ENCODE measurements at regions not wholly inside any gene's neighbourhood (a gene's known extent, or its start where the extent isn't known, plus 50 kb on each side); places are given as distances from the start of the nearest gene placed in this dataset.

DNA sequence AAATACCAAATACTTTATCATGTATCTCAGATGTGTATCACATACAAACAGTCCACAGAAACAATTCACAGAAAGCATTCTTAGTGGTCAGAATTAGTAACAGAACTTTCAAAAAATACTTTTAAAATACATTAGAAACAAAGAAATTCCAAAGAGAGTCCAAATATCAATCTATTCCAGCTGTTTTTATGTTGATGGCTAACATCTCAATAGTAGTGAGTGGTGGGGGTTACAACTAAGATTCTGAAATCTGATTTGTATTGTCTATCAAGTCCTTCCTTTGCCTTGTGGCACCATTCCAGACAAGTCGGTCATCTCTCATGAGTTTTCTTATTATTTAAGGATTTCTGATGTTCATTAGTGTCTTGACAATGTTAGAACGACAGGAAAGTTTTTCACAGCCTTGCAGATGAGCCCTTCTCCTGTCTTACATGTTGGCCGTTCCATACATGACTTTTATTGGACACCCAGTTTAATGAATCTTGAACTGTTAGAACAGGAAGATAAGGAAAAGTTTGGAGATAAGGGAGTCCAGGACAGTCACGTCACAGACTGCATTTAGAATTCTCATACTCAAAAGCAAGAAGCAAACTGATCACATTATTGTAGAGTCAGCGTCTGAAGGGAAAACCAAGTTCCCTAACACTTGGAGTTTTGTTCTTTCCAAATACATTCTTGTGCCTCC is 410.3 kb downstream of the PID1 start:
- DNase-seq: no peak

DNA sequence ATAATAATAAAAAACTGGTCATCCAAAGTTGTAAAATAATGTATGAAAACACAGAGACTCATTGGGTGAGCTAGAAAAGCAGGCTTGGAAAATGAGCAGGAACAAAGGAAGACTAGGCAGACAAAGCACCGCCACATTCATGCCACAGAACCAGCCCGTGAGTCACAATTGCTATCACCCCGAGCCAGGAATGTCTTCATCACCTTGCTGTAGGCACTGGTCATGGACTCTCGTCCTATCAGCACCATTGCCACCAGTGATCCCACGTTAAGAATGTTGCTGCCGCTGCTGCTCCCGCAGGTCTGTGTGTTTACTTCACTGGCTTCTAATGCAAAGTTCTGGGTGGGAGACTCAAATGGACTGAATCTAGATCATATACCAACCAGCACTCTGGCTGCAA is 417.9 kb downstream of the PID1 start:
- no peak for DNase-seq

DNA sequence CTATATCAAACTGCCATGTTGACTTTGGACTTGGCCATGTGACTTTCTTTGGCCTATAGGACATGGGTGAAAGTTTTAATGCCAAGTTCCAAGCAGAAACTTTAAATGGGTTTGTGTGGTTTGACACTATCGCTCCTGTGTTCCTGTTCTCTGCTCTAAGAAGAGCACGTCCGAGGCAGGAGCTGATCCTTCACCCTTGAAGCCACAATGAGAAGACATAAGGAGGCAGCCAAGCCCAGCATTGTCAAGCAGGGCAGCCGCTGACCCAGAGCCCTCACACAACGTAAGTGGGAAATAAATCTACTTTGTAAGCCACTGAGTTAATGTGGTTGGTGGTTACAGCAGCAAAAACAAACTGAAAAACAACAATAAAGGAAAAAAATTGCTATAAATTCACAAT is 422.4 kb downstream of the PID1 start:
- no peak for DNase-seq

DNA sequence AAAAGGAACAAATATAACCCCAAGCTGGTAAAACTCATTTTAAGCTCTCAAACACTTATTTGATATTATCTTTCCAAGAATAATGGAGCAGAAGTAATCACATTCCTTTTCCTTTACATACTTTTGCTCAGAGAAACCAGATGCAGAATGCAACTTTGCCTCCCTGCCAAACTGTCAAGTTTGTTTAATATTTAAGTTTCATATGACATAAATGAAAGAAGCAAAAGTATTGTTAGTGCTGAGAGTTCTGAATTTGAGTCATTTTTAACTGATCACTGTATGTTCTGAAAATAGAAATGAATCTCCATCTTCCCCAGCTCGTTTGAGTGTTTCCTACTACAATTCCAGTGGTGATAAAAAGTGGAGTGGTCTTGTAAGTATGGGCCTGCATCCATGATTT is 423.4 kb downstream of the PID1 start:
- DNase-seq: no peak

DNA sequence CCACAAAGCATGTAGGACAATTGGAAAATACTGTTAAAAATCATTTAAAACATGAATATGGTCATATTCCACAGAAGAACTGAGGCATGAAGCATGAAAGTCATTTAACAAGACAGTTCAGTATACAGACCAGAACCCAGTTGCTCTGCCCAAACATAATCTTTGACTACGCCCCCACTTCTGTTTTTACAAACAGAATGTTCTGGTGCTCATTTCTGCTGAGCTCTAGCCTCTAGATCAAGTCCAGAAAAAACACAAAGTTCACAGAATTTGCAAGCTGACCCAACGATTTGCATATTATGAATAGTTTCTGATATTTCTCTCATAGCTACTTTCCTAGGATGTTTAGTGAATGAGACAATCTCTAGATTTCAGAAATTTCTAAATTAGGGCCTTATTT is 424.9 kb downstream of the PID1 start:
- no peak for DNase-seq

DNA sequence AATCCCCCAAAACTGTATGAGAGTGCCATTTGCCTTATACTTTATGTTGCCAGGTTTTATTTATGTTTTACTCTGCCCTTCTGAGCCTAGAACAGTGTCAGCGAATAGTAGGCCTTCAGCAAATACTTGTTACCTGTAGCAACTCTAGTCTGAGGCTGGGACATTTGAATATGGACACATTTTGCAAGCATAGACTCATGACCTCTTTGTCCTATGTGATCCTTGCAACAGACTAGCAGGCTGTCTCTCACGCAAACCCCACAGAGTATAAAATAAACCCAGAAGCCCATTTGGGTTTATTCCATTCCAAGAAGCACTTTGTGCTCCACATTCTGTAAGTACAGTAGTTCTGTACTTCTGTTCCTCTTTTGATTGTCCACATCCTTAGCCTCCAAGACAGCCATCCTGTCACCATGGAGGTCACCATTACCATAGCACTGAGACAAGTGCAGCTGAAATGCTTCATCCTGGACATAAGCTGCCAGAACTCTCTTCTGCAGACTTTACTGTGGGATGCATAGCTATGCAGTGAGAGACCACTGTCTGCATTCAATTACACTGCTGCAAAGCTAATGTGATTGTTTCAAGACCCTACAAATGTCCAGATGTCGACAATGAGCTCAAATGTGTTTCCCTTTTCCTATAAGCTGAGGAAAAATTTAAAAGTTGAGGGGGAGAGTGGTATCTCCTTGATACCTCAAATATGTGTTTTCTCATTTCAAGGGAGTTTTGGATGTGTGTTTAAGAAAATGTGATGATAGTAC is 425.7 kb downstream of the PID1 start:
- no peak for DNase-seq

DNA sequence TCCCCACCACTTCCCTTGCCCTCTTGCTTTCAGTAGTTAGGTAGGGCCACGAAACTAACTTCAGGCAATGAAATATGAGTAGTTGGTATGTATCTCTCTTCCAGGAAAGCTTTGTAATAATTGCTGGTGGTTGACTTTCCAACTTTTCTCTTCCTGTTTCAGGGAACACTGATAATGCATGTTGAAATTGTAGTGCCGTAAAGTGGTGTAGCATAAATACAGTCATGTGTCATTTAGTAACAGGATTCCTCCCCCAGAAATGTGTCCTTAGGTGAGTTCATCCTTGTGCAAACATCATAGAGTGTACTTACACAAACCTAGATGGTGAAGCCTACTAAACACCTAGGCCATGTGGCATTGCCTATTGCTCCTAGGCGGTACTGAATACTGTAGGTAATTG is 429.2 kb downstream of the PID1 start:
- no peak for DNase-seq

DNA sequence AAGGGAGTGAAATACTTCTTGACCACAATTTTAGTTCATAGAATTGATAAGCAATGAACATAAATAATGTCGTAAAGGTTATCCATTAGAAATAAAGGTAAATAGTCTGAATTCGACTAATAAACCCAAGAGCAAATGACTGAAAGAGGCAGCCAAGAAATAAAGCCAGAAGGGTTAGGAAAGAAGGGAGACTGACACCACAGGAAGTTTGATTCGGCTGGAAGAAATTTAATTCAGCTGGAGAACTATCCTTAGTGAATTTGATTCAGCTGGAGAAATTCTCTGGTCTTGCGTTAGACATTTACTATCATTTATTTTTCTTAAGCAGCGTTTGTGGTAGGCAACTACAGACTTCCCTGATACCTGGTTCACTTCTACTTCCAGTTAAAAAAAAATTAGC is 429.6 kb downstream of the PID1 start:
- no peak for DNase-seq

DNA sequence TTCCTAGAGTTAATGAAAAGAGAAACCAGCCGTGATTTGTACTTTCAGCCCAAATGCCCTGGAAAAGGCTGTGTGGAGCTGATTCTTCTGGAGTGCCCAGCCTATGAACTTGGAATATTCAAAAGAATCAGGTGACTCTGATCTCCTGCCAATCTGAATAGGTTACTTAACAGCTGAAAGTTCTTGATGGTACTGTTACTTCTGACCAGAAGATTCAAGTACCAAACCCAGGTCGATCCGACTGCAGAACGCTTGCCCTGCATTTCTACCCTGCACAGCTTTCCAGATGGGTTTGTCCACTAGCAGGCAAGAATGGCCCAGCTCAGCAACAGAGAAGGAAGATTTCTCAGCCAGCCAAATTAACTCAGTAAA is 430.4 kb downstream of the PID1 start:
- DNase-seq: no peak

DNA sequence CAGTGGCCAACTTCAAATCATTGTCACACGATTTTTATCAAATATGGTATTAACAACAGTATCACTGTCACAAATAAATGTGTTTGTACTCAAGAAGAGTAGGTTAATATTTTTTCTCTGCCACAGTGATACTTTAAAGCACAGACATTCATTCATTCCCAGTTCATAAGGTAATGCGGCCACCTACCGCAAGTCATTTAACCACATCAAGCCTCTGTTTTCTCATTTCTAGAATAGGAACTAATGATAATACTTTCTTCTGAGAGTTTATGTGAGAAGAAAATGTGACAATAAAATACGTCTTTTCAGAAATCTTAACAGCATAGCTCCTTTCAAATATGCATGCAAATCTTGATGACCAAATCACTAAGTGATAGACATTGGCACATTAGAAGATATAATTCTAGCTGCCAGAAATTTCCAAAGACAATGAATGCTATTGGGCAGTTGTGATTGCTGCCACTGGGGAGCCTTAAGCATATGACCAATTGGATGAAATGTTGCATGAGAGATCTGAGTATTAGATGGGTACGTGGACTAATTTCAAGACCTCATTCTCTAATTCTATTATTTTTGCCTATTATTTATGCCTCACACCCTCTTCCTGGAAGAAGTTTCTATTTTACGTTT is 430.9 kb downstream of the PID1 start:
- no peak for DNase-seq

DNA sequence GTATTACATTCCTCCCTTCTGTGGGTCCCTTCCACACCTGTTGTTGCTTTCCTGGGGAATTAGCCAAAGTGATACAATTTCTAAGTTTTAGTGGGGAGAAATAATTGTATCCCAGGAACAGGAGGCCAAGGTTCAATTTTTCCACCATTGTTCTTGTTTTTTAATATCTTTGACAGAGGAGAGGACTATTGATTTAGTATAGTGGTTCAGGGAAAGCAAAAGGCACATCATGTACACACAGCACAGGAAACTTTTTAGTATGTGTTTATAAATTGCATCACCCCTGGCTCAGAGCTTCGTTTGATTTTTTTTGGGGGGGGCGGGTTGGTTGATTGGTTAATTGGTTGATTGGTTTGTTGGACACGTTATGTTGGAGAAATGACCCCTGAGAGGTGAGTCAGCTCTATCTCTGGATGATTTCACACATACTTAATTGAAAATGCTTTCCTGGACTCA is 431.6 kb downstream of the PID1 start:
- no peak for DNase-seq

DNA sequence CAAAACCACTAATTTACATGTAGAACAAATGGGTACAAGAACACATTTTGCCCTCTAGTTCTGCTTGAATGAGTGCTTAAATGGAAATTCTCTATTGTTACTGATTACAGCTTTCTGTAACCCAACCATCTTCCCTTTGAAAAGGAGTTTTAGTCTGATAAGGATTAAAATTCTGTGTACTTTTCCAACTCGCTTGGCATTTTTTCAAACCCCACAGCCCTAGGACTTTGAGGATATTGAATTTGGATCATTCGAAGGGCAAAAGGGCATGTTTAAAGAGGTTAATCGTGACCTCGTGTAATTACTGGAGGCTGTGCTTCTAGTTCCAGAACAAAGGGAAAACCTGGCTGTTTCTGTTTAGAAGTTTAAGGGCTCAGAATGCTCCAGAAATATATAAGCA is 432.3 kb downstream of the PID1 start:
- no peak for DNase-seq

DNA sequence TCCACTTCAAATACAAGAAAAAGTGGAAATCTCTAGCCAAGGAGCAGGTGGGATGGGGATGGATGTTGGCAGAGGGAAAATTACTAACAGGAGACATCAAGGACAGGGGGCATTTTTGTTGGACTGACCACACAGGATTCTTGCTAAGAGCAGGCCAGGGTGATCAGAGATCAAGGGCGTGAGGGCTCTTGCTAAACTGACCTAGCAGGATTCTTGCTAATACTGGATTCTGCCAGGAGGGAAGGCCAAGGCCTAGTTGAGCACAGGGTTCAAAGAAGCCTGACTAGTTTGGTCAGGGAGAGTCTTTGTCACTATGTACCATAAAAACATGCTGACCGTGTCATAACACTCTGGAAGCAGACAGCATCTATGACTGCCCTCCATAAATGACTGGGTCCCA is 442.7 kb downstream of the PID1 start:
- DNase-seq: no peak

DNA sequence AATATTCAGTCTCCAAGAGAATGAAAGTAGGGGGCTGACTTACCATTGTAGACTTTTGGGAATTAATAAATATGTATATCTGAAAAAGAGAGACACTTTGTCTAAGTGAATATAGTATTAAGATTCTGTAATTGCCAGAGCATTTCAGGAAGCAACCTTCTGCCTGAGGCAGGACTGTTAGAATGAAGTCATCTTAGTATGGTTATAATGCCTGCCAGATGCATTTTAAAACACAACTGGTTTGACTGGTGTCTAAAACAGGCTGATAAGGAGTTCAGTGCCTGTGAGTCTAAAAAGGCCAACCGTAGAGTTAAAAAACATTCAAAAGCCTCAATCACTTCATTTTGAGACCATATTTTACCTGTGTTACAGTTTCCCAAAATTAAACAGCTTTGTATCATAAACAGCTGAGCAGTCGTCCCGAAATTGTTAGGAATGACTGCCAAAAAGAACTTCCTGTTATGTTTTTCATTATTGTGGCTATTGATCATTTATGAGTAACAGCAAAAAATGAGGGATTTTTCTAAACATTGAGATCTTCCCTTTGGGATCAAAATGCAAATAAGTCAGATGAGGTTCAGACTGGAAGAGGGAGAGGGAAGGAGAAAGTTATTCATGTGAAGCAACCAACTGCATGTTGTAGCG is 443.9 kb downstream of the PID1 start:
- no peak for DNase-seq

DNA sequence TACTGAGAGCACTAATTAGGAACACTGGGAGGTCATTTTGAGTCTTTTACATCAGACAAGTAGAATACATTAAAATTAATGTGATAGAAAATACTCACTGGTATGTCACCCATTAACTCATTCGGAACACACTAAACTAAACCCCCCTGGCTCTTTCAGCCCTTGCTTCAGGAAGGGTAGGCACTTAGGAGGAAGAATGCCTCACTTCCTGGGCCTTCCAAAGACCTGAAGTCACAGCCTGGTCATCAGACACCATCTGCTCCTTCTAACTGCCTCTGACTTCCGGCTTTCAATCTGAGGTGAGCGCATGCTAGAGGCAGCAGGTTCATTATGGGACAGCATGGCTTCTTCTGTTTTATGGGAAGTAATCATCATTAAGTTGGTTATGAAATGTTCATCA is 451.4 kb downstream of the PID1 start:
- DNase-seq: no peak

DNA sequence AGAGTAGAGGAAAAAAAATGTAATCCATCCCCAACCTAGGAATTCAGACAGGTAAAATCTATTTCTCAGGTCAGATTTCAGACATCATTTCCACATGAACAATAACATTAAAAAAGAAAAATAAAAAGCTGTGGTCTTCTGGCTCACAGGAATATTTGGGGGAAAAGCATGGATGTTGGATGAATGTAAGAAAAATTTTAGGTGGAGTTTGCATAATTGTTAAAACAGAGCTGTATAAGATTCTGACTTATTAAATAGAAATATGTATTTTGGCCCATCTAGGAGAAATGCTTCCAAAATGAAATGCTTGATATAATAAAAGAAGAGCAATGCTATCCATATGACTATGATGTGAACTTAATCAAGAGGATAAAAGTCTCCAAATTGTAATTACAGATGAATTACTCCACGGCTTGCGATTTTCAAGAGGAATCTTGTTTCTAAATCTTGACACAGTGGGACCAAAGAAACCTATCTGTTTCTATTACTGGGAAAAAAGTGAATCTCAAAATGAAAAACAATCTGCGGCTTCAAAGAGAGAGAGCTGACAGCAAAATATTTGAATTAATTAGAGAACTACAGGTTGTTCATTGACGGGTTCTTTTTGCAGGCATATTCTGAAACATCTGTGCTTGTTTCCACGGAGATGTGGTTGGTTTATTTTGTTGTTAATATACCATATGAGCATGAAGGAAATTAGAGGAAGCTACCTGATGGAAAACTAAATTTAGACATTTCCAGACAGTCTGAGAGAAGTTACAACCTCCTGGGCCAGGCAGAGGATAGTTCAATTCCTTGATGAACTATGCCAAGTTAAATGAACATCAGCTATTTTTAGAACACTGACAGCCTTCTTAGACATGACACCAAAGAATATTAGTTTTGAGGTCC is 468.7 kb downstream of the PID1 start:
- DNase-seq: no peak

DNA sequence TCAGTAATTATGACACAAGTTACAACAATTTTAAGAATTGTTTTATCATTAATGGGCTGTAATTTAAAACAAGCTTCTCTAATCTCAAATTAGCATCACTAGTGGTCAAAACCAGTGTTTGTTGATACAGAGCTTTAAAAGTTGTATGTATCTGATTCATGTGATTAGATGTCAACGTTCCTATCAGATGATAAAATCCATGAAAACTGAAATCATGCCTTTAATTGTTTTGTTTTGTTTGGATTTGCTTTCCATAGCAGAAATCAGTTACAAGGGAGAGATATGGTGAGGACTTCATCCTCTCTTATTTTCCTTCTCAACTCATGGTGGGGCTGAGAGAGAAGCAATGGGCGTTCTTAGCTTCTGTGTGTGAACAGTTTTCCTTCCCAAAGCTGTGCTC is 469.6 kb downstream of the PID1 start:
- no peak for DNase-seq

DNA sequence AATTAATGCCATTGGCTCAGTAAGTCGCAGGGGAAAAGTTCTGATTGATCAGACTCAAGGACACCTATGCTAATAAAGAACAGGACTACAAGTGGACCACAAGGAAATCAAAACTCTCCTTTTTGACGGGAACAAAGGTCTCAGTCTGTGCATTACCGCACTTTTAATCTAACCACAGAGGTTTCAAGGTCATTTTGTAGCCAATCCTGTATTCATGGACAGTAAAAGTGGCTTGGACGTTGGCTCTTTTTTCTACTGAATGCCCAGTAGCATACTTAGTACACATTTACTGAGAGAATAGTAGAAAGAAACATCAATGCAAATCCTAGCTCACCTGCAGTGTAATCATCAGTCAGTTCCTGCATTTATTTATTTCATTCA is 471.9 kb downstream of the PID1 start:
- DNase-seq: no peak

DNA sequence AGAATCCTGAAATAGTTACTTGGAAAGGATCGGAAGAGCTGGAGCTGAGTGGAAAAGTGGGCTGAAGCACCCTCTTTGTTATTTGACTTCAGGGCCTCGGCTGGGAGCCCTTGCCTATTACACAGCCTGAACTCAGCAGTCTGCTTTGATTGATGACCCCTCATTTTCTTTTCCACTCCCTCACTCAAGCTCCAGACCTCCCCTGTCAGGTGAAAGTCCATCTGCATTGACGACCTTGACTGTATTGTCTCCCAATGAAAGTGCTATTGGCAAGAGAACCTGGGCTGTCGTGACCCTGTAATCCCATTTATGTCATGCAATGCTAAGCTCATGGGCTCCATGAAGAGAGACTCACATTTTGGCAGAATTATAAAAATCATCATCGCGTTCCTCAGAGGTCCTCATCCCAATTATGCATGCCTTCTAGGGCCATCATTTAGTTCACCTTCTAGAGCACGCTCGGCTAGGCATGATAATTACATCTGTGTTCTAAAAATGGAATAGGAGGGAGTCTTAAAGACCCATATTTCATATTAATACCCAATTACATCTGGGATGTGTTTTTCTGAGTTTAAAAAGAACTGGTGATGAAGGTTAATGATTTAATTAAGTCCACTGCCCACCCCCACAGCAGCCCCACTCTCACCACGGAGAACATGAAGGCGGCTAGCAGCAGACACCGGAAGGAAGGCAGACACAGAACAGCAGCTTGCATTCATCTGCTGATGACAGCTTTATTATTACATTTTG is 472.5 kb downstream of the PID1 start:
- no peak for DNase-seq

DNA sequence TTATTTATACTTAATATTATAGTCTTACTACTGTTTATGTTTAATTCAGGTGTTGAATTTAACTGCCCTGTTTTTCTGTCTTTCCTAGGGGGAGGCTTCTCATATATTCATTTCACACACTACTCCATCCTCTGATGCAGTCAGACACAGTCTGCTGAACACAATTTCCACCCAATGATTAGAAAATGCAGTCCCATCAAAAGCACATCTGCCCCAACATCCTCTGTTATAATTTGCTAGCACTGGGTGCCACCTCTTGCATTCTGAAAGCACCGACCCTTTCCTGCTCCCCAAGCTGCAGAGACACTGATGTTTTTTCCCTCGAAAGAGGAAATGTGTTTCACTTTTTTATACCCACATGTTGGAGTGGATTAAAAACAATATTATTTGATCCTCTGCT is 474.7 kb downstream of the PID1 start:
- no peak for DNase-seq

DNA sequence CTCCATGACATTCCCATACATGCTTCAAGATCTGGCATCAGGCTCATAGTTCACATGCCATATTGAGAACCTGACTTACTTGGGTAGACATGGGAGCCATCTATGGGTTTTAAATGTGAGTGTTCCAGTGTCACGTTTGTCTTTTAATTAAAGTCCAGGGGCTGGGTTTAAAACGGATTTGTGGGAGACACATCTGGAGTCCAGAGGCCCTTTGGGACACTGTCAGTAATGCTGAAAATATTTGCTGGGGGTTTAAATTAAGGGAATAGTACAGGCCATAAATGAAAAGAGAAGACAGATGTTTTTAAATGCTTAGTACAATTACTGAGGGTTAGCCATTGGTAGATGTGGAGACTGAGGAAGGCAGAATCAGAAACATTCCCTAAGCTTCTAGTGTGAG is 478.0 kb downstream of the PID1 start:
- DNase-seq: no peak

DNA sequence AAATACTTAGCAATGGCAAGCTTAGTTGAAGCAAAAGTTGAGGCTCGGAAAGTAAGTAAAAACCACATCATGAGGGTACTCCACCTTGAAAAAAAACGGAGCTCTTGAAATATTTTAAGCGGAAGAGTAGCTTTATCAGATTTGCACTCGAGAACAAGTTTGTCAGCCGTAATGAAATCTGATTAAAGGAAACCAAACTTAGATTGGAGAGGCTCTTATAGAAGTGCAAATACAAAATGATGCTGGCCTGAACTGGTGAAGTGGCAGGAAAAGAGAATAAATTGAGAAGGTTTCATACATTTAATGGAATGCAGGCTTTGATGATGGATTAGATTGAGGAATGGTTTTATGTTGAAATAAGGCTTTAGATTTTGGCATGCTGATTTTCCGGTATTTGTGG is 484.2 kb downstream of the PID1 start:
- no peak for DNase-seq
